Endometrium (tissue), 2 donors: ENCODE measurements at regions not wholly inside any gene's neighbourhood (a gene's known extent, or its start where the extent isn't known, plus 50 kb on each side); places are given as distances from the start of the nearest gene placed in this dataset.
"Not testable (repeated sequence)": the region's sequence is repeated elsewhere in the genome, so short reads cannot be mapped to it uniquely, and the experiment has no call there.

Experiments used
- FAIRE-seq: peaks from 2 replicates; lab custom pipeline; 2012; peaks lifted over from hg19 to GRCh38; lab: Jason Lieb, UNC
- donor health status: control.
- donor health status: control.

DNA sequence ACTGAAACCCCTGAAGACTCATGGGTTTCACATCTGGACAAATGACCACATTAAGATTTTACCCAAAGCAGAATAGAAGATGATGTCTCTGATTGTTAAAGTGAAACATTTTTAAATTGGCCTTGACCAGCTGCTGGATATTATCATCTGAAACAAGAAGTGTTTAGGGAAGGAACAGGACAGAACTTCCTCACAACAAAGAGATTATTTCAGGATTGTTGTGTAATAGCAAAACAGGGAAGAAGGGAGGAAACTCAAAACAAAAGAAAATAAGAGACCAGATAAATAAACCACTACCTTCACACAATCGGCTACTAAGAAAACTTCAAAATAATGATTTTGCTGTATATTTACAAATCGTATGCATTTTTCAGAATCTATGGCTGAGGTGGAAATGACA is 319.2 kb upstream of the API5 start:
- FAIRE-seq, result peak; percentile 87

DNA sequence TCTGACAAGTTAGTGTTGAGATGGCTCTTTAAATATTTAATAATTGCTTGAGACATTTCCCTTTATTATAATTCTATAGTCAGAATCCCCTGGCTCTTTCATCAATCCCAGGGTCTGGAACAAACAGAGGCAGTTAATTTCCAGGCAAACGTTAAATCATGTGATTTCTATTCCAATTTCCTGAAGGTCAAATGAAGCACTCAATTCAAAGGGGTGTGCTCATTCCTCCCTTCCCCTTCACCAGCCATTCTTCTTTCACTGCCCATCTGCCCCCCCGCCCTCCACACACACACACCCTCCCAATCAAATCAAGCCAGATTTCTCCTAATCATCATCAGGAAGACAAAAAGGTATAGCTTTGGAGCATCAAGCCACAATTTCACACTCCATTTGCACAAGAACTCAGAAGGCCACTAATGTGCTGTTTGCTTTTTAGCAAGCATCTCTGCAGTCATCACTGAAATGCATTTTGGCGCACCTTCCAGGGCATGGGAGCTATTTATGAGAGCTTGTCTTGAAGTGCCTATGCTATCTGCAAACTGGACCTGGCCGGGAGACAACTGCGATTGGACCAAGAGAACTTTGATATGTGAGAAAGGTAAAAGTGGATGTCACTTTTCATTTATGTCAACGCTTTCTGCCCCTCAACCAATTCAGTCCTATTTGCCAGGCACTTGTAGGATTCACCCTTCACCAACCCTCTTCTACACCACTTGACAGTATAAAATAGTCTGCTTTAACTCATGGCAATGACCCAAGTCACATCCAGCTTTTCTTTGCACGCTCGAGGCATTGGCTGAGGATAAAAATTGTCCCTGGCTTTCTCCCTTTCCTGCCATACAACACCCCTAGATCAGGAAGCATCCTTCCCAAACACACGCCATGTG is 315.1 kb upstream of the API5 start:
- FAIRE-seq, result no peak

DNA sequence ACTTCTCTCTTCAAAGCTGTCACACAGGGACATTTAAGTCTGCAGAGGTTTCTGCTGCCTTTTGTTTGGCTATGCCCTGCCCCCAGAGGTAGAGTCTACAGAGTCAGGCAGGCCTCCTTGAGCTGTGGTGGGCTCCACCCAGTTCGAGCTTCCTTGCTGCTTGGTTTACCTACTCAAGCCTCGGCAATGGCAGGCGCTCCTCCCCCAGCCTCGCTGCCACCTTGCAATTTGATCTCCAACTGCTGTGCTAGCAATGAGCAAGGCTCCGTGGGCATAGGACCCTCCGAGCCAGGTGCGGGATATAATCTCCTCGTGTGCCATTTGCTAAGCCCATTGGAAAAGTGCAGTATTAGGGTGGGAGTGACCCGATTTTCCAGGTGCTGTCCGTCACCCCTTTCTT is 306.9 kb upstream of the API5 start:
- FAIRE-seq, result not testable (repeated sequence)

DNA sequence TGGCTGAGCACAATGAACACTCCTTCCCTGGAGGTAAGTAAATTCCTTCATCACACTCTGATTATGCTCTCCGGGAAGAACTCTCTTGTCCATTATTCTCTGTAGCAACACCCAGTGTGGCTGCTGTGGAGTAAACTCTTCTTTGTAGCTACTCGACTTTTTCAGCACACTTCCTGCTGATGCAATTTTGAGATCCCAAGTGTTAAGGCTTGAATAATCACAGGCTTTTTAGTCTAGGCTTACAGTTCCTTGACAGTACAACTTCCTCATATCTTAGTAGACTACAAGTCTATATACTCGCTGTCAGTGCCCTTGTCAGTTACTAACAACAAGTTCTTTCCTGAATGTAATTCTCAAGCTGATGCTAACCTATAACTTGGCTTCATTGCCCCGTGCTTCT is 301.8 kb upstream of the API5 start:
- no peak for FAIRE-seq

DNA sequence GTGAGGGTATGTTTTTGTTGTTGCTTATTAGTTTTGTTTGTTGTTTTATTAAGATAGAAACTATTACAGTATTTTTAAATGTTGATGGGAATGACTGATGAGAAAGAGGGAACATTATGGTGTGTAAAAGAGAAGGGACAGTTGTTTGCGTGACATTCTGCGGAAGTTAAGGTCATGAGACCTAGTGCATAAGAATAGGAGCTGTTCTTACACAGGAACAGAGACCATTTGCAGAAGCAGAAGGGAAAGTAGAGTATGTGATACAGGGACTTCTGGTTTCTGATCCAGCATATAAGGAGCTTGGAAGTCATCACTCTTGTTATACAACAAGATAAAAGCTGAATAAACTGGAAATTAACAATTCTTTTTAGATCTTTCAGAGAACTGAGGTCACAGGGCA is 299.2 kb upstream of the API5 start:
- FAIRE-seq, result no peak

DNA sequence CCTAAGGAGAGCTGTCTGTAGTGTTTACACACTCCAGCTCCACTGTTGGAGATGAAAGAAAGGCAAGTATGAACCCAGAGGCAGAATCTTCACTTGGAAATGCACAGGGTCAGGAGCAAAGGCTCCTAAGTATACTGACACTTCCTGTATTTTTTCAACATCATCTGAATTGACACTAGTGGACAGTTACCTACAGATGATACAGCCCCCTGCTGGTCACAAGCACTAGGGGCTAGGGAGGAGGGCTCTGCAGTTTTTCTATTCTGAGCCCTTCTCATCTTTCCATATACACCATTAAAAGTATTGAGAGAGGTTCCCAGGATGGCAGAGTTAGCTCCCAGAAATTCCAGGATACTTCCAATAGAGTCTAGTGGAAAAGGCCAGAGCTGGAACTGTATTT is 290.3 kb upstream of the API5 start:
- no peak for FAIRE-seq

DNA sequence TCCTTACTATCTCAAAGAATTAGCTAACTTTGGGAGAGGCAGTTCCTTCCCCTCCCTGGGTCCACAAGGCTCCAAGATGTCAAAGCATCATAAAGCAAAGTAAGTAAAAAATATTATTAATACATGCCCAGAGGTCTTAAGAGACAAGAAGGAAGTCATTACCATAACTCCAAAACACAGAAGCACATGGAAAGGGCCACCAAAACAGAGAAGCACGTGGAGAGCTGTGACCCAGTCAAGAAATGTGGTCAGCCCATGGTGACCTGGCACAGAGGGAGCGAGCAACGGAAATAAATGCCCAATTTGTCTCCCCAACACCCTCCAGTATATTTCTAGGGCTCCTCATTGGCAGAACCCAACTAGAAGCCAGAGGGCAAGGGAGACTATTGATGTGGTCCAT is 277.5 kb upstream of the API5 start:
- no peak for FAIRE-seq

DNA sequence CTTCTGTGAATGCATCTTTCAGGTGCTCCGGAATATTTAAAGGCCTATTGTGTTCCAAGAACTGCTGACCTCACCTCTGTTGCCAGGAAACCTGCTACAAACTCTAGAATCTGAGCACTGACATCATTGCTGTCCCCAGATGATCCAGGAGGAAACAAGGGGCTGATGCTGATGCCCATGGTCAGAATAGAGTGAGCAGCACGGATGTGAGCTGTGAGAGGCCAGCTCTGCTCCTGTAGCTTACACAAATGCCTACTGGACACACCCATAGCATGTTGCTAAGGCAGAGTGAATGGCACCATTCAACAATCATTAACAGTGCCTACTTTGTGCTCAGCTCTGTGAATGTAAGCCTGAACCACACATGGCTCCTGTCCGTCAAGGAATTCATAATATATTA is 276.7 kb upstream of the API5 start:
- no peak for FAIRE-seq

DNA sequence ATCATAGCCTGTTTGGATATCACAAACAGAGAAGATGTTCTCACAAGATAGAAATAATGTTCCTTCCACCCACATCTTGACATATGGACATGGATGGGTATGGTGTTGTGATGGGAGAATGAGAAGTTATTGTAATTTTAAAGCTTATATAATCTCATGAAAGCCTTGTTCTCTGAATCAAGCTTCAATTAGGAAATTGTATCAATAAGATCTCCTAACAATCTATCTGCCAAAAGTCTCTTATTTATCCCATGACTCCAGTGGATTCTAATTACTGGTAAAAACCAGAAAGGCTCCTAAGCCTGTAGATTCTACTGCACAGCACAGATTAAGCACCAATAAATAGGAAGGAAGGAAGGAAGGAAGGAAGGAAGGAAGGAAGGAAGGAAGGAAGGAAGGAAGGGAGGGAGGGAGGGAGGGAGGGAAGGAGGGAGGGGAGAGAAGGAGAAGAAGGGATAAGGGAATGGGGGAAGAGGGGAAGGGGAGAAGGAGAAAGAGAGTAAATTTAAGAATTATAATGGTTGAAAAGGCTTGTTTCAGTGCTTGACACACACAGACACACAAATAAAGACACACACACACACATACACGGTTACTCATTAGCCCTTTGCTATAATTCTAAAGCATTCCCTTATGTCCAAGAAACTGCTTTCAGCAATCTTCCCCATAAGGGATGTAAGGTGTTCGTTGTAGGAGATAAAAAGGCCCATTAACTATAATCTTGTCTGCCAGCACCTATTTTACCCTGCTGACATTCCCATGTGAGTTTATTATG is 258.0 kb upstream of the API5 start:
- FAIRE-seq, result no peak

DNA sequence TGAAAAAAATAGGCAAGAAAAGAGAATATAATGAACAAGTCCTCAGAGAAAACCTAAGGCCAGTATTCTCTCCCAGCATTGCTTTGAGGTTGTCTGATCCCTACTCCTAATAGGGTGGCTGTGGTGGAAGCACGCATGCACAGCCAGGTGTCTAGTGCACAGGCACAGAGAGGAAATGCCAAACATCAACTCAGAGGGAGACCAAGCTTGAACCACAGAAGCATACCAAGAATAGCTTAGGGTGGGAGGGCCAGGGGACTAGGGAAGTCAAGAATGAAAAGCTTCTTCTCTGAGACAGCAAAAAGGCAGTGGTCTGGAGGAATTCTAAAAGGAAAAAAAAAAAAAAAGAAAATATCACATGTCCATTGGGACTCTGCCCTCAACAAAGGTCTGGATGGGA is 244.1 kb upstream of the API5 start:
- FAIRE-seq, result no peak

DNA sequence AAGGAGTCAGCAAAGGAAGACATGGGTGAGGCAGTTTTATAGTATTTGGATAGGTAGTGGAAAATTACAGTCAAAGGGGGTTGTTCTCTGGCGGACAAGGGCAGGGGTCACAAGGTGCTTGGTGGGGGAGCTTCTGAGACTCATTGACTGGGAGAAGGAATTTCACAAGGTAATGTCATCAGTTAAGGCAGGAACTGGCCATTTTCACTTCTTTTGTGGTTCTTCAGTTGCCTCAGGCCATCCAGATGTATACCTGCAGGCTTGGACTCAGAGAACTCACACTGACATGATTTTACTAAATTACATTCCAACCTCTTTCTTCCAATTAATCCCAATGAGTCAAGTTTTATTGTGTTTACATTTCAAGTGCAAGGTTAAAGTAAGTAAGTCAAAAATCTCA is 240.5 kb upstream of the API5 start:
- FAIRE-seq, result no peak

DNA sequence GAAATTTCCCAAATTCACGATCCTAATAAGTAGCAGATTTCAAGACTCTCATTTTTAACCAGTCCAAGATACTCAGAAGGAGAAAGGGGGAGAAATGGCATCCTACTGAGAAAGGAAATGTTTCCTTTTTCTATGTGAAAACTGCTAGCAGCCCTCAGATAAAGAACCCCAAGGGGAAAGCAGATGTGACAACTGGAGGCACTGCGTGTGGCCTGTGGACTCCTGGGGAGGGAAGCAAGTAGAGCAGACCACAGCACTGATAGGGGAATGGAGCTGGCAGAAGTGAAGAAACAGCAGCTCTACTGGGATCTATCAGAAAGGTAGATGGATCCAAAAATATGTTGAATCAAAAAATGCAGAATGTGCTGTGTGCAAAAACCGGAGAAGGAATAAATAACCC is 239.7 kb upstream of the API5 start:
- no peak for FAIRE-seq

DNA sequence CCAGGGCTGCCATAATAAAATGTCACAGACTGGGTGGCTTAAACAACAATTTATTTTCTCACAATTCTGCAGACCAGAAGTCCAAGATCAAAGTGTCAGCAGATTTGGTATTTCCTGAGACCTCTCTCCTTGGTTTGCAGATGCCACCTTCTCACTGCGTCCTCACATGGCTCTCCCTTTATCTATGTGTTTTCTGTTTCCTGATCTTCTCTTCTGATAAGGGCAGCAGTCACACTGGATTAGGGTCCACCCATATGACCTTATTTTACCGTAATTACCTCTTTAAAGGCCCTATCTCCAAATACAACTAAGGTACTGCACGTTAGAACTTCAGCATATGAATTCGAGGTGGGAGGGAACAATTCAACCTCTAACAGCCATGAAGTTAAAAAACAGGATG is 238.9 kb upstream of the API5 start:
- FAIRE-seq, result no peak

DNA sequence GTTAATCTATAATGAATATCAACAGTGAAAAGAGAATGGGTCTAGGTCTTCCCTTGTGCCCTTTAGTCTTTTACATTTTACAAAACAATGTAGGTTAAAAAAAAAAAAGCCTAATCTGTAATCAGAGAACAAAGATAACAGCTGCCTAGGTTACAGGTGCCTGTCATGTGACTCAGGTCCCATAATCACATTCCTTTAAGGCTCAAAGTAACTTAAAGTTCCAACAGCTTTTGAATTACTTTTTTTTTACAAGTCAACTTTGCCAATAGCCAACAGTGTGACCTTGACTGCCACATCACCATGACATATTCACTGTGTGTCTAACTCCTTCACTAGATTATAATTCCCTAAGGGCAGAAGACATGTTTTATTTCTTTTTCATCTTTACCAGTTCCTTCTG is 237.0 kb upstream of the API5 start:
- FAIRE-seq, result no peak

DNA sequence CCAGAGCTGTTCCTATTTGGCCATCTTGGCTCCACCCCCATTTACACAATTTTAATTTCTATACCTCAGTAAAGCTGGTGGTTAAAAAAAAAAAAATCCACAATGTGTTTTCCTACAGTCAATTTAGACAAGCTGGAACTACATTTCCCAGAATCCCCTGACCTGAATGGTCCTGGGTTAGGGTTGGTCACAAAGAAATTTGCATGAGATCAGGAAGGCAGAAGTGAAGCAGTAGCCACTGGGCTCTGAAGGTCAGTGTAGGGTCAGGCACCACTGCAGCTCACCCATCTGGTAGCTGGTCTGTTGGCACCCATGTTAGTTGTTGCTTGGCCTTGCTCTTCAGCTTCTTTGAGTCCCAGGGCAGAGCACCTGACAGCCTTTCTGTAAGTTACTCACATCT is 210.7 kb upstream of the API5 start:
- FAIRE-seq, result no peak

DNA sequence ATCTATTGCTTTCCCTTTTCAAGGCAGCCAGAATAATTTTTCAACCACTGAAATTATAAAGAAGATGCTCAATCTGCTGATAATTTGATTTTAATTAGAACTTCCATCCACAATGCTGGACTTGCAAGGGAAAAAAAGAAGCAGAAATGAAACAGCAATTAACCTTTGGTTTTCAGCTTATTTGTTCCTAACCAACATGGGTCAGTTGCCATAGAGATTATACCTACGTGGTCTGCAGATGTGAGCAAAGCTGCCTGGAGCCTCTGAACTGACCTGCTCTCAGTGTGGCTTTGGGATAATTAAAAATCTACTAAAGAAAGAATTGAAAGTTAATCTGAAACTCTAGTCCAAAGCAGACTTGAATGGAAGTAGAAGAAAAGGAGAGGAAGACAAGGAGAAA is 195.7 kb upstream of the API5 start:
- no peak for FAIRE-seq

DNA sequence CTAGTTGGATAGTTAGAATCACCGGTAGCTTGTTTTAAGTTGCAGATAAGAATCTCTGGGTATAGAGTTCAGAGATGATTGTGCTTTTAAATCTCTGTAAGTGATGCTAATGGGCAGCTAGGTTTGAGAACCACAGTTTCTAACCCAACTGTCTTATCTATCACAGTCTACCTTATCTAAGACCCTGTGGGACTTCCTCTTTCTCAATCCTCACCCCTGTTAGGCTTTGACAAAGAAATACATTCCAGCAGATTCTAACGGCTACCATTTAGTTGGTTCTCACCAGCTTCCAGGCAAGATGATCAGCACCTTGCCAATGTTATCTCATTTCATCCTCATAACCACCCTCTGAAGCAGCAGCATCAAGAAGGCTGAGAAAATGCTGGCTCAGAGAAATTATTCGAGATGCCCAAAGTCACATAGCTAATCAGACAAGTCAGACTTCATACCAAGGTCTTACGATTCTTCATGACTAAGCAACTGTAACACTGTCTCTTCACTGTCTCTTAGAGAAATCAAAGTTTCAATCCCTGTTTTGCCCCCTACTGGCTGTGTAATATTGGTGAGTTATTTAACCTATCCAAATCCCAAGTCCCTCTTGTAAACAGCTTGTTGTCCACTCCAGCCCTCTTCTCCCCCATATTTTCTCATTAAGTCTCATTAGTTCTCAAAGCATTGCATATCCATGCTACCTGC is 192.4 kb upstream of the API5 start:
- no peak for FAIRE-seq

DNA sequence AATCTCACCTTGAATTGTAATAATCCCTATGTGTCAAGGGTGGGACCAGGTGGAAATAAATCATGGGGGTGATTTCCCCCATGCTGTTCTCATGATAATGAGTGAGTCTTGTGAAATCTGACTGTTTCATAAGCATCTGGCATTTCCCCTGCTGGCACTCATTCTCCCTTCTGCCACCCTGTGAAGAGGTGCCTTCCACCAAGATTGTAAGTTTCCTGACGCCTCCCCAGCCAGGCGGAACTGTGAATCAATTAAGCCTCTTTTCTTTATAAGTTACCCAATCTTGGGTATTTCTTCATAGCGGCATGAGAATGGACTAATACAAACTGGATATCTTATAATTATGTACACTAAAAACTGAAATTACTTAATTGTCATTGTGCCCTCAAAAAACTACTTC is 189.2 kb upstream of the API5 start:
- no peak for FAIRE-seq

DNA sequence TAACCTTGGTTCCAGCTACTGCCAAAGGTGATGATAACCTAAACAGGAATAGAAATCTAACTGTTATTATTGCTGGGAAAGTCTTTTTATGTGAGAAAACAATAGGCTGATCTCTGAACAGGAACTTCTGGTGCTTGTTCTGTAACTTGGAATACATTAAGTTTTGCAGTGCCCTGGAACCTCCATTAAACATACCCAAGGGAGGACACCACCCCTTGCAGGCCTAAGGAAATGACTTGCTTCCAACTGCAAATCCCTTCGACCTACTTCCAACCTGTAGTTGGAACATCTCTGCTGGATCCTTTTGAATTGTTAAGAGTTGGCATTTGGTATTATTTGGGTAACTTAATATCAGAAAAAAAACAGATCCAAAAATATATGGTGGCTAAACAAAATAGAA is 188.4 kb upstream of the API5 start:
- no peak for FAIRE-seq

DNA sequence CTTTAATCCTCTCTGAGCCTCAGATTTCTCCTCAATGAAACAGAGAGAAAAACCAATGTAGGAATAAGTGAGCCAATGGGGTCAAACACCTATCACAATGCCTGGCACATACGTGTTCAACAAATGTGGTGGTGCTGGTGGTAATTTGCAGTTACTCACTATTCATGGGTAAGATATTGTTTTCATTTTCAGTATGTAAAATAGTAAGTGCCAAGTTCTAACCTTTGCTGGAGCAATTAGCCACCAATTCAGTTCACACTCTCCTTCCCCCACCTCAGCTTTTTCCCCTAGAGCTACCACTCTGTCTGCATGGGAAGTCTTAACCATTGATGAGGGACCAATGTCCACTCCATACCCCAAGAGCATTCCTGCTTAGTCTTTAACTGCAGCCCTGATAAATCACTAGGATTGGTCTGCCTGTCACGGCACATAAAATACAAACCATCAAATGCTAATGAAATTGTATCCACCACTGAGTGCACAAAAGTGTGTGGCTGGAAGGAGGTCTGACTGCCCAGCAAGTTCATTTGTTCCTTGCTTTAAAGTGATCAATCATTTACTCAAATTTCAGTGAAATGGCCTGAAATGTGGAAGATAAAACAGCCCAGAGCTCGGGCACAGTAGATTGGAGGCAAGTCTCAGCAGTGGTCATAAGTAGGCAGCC is 187.4 kb upstream of the API5 start:
- FAIRE-seq, result no peak

DNA sequence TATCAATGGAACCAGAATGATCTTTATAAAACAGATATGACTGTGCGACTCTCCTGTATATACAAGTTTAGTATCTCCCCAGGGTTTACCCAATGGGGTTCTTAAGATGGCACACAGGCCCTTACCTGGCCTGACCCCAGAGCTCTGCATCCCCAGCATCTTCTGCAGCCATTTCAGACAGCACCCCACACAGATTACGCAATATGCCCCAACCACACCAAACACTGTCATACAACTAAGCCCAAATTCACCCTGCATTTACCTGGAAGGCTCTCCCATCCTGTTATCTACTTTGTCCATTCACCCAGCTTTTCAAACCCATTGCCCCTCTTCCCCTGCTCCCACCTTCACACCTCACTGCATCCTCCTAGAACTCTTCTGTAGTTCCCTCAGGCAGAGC is 182.5 kb upstream of the API5 start:
- FAIRE-seq, result no peak

DNA sequence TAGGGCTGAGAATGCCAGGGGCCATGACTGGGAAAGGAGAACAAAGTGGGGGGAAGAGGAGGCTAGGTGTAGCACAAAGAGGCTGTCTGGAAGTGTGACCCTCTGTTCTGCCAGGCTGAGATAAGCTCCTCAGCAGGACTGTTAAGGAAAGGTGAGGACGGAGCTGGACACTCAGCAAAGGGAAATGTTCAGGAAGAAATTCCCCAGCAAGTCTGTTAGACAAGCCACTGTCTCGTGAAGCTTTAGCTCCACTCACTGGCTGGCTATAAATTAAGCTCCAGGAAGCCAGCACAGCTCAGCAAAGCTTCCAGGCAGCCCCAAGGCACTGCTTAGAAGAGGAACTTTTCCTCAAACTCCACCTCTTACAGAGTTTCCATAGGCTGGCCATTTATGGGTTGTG is 181.2 kb upstream of the API5 start:
- no peak for FAIRE-seq
